ENCODE measurements at regions not wholly inside any gene's neighbourhood (a gene's known extent, or its start where the extent isn't known, plus 50 kb on each side); places are given as distances from the start of the nearest gene placed in this dataset.

DNA sequence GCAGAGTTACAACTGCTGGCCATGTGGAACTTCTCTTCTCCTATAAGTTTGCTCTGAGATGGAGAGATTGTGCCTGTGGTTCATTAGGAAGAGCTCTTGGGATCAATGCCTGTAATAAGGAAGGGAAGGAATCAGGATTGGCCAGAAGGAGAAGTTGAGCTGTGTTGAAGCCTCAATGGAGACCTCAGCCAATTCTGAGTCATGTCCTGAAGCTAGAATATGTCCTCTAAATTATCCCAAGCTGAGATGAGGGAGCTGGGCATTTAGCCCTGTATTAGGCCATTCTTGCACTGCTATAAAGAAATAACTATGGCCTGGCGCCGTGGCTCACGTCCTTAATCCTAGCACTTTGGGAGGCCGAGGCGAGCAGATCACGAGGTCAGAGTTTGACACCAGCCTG lies 85.4 kb upstream of the DHX15 start:
- Histone ChIP-seq H3K4me1 (ENCODE audit: control insufficient read depth, extremely low read depth, insufficient read depth, low read length) (no peaks in the 10 kb centered on the region), H3K4me2 (ENCODE audit: extremely low read depth, insufficient read depth, low read length) (no peak overlapping the region), H2AFZ (ENCODE audit: low read length) (no peak overlapping the region), H3K27ac (ENCODE audit: insufficient read depth, low read length) (no peak overlapping the region), H3K9me3 (ENCODE audit: control insufficient read depth, insufficient read depth, low read depth, low read length) (no peaks in the 10 kb centered on the region), H3K4me3 (replicated peaks in 1 of 4; ENCODE audit: control extremely low read depth in 1 of 4, insufficient read depth in 1 of 4, low read depth in 3 of 4, low read length in 4 of 4) (no peak overlapping the region), H3K36me3 (ENCODE audit: control insufficient read depth, insufficient read depth, low read length) (no peaks in the 10 kb centered on the region), H3K27me3 (ENCODE audit: control insufficient read depth, insufficient read depth, low read length) (peaks cover 5% of the 10 kb centered on the region), H3K79me2 (ENCODE audit: control insufficient read depth, insufficient read depth, low read length) (no peaks in the 10 kb centered on the region), H3K9ac (ENCODE audit: insufficient read depth, low read length) (no peak overlapping the region), H4K20me1 (ENCODE audit: control insufficient read depth, extremely low read depth, insufficient read depth, low read length) (no peaks in the 10 kb centered on the region)
- DNase-seq (ENCODE audit: low read depth in 2 of 2), result no peak
- TF ChIP-seq, protein P1, sequence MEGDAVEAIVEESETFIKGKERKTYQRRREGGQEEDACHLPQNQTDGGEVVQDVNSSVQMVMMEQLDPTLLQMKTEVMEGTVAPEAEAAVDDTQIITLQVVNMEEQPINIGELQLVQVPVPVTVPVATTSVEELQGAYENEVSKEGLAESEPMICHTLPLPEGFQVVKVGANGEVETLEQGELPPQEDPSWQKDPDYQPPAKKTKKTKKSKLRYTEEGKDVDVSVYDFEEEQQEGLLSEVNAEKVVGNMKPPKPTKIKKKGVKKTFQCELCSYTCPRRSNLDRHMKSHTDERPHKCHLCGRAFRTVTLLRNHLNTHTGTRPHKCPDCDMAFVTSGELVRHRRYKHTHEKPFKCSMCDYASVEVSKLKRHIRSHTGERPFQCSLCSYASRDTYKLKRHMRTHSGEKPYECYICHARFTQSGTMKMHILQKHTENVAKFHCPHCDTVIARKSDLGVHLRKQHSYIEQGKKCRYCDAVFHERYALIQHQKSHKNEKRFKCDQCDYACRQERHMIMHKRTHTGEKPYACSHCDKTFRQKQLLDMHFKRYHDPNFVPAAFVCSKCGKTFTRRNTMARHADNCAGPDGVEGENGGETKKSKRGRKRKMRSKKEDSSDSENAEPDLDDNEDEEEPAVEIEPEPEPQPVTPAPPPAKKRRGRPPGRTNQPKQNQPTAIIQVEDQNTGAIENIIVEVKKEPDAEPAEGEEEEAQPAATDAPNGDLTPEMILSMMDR (conservative IDR thresholded peaks at IDR 0.05 in 1 of 2, IDR thresholded peaks at IDR 0.05 in 1 of 2; ENCODE audit: low read depth in 1 of 2, low read length in 2 of 2), result no peak
- TF ChIP-seq EZH2 (IDR thresholded peaks at IDR 0.05; ENCODE audit: low read length, missing control alignments), result no peak

DNA sequence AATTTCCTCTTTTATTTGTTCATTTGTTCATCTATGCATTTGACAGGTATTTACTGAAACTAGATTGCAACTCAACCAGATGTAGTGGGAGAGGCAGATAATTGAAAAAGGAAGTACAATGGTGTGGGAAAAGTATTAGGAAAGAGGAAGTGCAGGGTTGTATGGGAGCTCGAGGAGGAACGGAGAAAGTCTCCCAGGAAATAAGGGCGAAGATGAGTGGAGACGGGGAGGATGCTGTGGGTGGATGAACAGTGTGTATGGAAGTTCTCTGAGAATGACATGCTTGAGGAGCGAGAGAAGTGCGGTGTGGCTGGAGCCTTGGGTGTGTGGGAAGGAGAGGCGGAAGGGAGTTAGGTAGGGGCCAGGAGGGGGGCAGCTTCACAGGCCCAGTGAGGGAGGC lies 87.5 kb upstream of the DHX15 start:
- Histone ChIP-seq H3K4me1 (ENCODE audit: control insufficient read depth, extremely low read depth, insufficient read depth, low read length) (no peaks in the 10 kb centered on the region), H4K20me1 (ENCODE audit: control insufficient read depth, extremely low read depth, insufficient read depth, low read length) (no peaks in the 10 kb centered on the region), H2AFZ (ENCODE audit: low read length) (no peak overlapping the region), H3K79me2 (ENCODE audit: control insufficient read depth, insufficient read depth, low read length) (no peaks in the 10 kb centered on the region), H3K9ac (ENCODE audit: insufficient read depth, low read length) (no peak overlapping the region), H3K27me3 (ENCODE audit: control insufficient read depth, insufficient read depth, low read length) (no peaks in the 10 kb centered on the region), H3K36me3 (ENCODE audit: control insufficient read depth, insufficient read depth, low read length) (no peaks in the 10 kb centered on the region), H3K4me2 (ENCODE audit: extremely low read depth, insufficient read depth, low read length) (no peak overlapping the region), H3K4me3 (replicated peaks in 1 of 4; ENCODE audit: control extremely low read depth in 1 of 4, insufficient read depth in 1 of 4, low read depth in 3 of 4, low read length in 4 of 4) (no peak overlapping the region), H3K9me3 (ENCODE audit: control insufficient read depth, insufficient read depth, low read depth, low read length) (no peaks in the 10 kb centered on the region), H3K27ac (ENCODE audit: insufficient read depth, low read length) (no peak overlapping the region)
- no peak for DNase-seq (ENCODE audit: low read depth in 2 of 2)
- TF ChIP-seq, protein P1 (conservative IDR thresholded peaks at IDR 0.05 in 1 of 2, IDR thresholded peaks at IDR 0.05 in 1 of 2; ENCODE audit: low read depth in 1 of 2, low read length in 2 of 2), result no peak
- no peak for TF ChIP-seq EZH2 (IDR thresholded peaks at IDR 0.05; ENCODE audit: low read length, missing control alignments)

DNA sequence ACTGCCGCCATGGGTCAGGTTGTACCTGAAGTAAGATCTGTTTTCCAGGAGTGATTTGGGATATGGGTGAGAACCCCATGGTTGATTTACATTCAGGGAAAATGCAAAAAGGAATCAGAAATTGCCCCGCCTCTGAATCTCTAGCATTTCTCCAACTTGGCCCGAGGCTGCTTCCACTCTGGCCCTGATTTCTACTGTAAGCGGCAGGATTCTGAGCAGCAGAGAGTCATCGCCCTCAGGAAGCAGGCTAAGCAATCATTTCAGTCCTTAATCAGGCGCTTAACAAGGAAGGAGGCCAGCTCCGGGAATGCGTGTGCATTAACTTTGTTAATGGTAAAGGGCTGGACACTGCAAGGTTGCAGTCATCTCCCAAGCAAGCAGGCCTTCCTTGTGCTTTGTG lies 88.5 kb upstream of the DHX15 start:
- Histone ChIP-seq H3K9ac (ENCODE audit: insufficient read depth, low read length) (no peak overlapping the region), H3K27me3 (ENCODE audit: control insufficient read depth, insufficient read depth, low read length) (no peaks in the 10 kb centered on the region), H3K4me1 (ENCODE audit: control insufficient read depth, extremely low read depth, insufficient read depth, low read length) (no peaks in the 10 kb centered on the region), H2AFZ (ENCODE audit: low read length) (no peak overlapping the region), H3K79me2 (ENCODE audit: control insufficient read depth, insufficient read depth, low read length) (no peaks in the 10 kb centered on the region), H3K4me2 (ENCODE audit: extremely low read depth, insufficient read depth, low read length) (no peak overlapping the region), H3K27ac (ENCODE audit: insufficient read depth, low read length) (no peak overlapping the region), H3K36me3 (ENCODE audit: control insufficient read depth, insufficient read depth, low read length) (no peaks in the 10 kb centered on the region), H3K9me3 (ENCODE audit: control insufficient read depth, insufficient read depth, low read depth, low read length) (no peaks in the 10 kb centered on the region), H4K20me1 (ENCODE audit: control insufficient read depth, extremely low read depth, insufficient read depth, low read length) (no peaks in the 10 kb centered on the region), H3K4me3 (replicated peaks in 1 of 4; ENCODE audit: control extremely low read depth in 1 of 4, insufficient read depth in 1 of 4, low read depth in 3 of 4, low read length in 4 of 4) (no peak overlapping the region)
- TF ChIP-seq, protein P1 (conservative IDR thresholded peaks at IDR 0.05 in 1 of 2, IDR thresholded peaks at IDR 0.05 in 1 of 2; ENCODE audit: low read depth in 1 of 2, low read length in 2 of 2), result no peak
- DNase-seq (ENCODE audit: low read depth in 2 of 2), result no peak
